Epithelial cell of proximal tubule (primary cell): ENCODE measurements at regions not wholly inside any gene's neighbourhood (a gene's known extent, or its start where the extent isn't known, plus 50 kb on each side); places are given as distances from the start of the nearest gene placed in this dataset.
"Not testable (repeated sequence)": the region's sequence is repeated elsewhere in the genome, so short reads cannot be mapped to it uniquely, and the experiment has no call there.

Source experiments
- DNase-seq: peaks from one replicate; pipeline ENCODE4 v3.0.0-alpha.2; 2011; ENCODE audit warnings: low read depth
- H3K4me3 ChIP-seq: 2 replicates; pipeline ENCODE4 v1.5.1; 2011; ENCODE audit warnings: low read depth, mild to moderate bottlenecking, low read length
- TF ChIP-seq, protein P1 (sequence below): conservative IDR thresholded peaks from 2 replicates; pipeline ENCODE4 v1.5.1; 2012; ENCODE audit warnings: low read depth, mild to moderate bottlenecking, low read length

DNA sequence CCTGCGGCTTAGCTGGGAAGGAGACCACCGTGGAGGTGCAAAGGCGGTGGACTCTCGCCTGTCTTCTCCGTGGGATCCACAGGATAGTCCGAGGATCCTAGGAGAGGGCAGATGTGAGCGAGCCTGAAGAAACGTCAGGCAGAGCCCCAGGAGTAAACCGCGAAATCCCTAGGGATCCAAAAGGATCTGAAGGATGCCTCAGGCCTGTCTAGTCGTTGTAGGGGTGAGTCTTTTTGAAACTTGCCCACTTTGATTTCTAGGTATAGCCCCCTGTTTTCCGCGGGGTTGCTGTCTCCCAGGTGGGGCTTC is 576.5 kb downstream of the KCNJ18 start:
- H3K4me3 ChIP-seq, result no peak overlapping the region
- TF ChIP-seq, protein P1, sequence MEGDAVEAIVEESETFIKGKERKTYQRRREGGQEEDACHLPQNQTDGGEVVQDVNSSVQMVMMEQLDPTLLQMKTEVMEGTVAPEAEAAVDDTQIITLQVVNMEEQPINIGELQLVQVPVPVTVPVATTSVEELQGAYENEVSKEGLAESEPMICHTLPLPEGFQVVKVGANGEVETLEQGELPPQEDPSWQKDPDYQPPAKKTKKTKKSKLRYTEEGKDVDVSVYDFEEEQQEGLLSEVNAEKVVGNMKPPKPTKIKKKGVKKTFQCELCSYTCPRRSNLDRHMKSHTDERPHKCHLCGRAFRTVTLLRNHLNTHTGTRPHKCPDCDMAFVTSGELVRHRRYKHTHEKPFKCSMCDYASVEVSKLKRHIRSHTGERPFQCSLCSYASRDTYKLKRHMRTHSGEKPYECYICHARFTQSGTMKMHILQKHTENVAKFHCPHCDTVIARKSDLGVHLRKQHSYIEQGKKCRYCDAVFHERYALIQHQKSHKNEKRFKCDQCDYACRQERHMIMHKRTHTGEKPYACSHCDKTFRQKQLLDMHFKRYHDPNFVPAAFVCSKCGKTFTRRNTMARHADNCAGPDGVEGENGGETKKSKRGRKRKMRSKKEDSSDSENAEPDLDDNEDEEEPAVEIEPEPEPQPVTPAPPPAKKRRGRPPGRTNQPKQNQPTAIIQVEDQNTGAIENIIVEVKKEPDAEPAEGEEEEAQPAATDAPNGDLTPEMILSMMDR, result no peak
- no peak for DNase-seq

DNA sequence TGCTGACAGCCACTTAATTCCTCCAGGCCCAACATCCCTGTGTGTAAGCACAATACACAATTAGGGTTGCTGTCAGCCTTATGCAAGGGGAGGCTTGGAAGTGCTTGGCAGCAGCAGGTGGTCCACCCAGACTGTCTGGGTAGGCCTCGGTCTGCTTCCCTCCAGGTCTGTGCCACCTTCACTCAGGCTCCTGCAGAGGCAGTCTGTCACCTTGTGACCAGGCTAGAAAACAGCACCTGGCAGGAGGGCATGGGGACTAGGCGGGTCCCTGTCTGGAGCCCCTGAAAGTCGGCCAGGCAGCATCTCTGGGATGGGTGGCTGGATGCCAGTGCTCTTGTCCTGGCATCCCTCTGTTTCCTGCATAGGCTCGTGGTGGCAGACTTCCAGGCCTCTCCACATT is 578.1 kb downstream of the KCNJ18 start:
- TF ChIP-seq, protein P1, result no peak
- DNase-seq, result no peak
- no peak overlapping the region for H3K4me3 ChIP-seq

DNA sequence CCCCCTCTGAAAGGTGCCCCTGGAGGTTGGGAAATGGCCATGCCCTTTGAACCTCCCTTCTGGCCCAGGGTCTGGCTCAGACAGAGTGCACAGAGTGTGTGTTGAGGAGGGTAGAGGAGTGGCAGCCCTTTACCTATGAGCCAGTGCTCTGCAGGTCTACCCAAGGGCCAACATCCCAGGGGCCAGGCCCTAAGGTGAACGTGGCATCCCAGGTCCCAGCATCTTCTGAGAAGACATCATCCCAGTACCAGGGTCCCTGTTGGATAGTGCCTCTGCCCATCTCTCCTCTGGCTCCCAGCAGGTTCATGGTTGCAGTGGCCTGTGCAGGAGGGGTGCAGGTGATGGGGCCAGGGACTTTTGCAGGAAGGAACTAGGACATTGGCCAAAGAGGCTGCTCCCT is 578.5 kb downstream of the KCNJ18 start:
- not testable (repeated sequence) for H3K4me3 ChIP-seq, DNase-seq

DNA sequence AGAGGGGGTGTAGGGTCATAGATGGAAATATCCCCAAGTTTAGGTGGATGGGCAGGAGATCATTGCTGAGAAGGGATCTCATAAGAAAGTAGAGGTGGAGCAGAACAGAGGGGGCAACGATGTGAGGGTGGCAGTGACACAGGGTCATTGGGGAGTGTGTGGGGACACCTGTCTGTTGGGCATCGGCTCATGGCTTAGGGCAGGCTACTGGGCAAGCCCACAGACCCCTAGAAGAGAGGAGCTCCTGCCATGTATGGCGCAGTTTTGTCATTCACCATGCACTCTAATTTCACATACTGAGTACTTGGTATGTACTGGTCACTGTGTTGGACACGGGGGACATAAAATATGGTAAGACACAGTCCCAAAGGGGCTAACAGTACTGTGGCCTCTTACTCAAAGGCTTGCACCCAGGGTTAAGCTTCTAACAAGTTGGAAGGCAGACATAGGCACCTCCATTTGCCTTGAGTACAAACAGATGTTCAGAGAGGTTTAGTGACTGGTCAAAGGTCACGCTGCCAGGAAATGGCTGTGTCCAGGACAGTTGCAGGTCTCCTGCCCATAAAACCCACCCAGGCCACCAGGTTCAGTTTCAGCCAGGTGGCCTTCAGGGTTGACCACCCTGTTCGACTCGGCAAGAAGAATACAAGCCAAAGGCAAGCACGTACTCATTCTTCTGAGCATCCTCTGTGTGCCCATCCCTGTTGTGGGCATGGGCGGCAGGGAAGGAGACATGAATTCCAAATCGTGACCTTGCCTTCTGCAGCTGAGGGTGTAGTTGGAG is 580.2 kb downstream of the KCNJ18 start:
- TF ChIP-seq, protein P1, result no peak
- no peak for DNase-seq
- H3K4me3 ChIP-seq, result no peak overlapping the region

DNA sequence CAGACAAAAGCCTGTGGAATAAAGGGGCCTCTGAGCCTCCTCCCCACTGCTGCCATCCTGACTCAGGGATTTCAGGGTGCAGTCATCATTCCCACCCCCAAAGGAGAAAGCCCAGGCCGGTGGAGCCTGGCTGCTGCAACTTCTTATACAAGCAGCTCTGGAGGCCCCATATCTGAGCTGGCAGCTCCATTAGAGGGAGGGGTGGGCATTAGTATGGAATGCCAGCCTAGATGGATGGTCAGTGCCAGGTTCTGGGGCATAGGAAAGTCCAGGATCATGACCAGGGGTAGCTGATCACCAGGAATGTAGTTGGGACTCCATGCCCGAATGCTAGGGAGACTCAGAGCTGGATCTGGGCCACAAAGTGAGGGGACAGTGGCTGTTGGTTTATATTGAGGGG is 581.0 kb downstream of the KCNJ18 start:
- no peak overlapping the region for H3K4me3 ChIP-seq

DNA sequence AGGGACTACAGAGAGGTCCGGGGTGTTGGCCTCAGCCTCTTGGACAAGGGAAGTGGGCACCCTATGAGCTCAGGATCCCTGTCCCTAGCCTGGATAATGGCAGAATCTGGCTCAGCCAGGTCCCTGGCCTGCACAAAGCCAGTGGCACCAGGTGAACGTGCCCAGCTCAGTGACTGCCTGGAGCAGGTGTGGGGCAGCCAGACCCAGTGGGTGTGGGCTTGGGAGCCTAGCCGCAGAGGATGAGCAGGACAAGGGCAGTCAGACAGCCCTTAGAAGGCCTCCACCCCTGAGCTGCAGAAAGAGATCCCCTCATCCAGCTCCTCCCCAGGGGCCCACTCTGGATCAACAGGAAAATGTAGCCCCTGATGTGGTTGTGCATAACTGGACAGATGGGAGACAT is 585.3 kb downstream of the KCNJ18 start:
- TF ChIP-seq, protein P1, result no peak
- DNase-seq, result no peak
- no peak overlapping the region for H3K4me3 ChIP-seq

More for the DNA sequence above, 581.0 kb downstream of the KCNJ18 start:
- no peak for DNase-seq
- TF ChIP-seq, protein P1, result no peak

DNA sequence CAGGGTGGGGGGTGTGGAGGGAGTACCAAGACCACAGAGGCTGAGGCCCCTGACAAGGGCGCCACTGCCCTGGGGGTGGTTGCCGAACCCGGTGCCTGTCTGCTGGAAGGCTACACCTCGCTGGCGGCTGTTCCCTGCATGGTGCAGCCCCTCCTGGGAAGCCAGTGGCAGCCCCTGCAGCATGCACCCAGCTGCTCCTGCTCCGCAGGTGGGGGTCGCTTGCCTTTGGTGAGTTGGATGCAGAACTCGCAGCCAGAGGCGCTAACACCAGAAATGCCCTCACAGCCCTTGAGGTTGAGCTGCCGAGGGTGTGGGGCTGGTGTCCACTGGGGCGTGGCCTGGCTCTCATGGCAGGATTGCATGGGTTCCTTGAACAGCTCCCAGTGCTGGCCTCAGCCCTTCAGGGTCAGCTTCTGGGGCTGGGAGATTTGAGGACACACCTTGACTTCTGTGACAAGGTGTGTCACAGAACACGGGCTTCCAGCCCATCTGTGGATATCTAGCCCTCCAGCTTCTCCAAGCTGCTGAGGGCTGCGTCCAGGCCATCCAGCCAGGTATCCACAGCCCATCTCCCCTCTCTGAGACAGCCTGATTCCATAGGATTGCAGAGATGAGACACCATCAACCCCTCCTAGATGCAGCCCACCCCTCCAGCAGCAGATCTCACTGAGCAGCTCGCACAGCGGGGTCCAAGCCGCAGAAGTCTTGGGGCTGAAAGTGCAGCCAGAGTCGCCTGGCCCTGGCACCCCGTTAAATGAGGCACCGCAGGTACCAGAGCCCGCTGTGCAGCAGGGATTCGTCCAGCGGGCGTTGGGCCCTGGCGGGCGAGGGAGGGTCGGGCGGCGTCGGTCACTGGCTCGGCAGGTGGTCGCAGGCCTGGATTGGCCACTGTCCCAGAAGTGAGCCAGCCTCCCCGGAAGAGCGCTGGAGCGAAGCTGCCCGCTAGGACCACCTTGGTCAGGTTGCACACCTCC is 586.3 kb downstream of the KCNJ18 start:
- TF ChIP-seq, protein P1, result no peak
- no peak for DNase-seq
- no peak overlapping the region for H3K4me3 ChIP-seq
